Activated CD4-positive, alpha-beta T cell treated with anti-CD3 and anti-CD28 coated beads, Interleukin-2, amount 50 U/mL, for 16 hours (primary cell): ENCODE measurements at regions not wholly inside any gene's neighbourhood (a gene's known extent, or its start where the extent isn't known, plus 50 kb on each side); places are given as distances from the start of the nearest gene placed in this dataset.
A peak's percentile ranks its signal among the peaks of the same experiment; 100 is the strongest.

ENCODE experiments used
- DNase-seq: peaks from one replicate; pipeline ENCODE4 v3.0.0-alpha.2; 2020

- DNase-seq = no peak
Observed at GRCh38 chr21:16311229-16311628, 581.4 kb downstream of the USP25 start.

- no peak for DNase-seq
Observed at GRCh38 chr21:16312321-16312720, 582.5 kb downstream of the USP25 start.

GRCh38 chr21:16315223-16315622 lies 585.4 kb downstream of the USP25 start:
- no peak for DNase-seq

GRCh38 chr21:16318651-16319300 lies 589.0 kb downstream of the USP25 start:
- DNase-seq = no peak

GRCh38 chr21:16320110-16320509 lies 590.3 kb downstream of the USP25 start:
- no peak for DNase-seq

GRCh38 chr21:16322454-16322853 lies 592.7 kb downstream of the USP25 start:
- DNase-seq = no peak

GRCh38 chr21:16323596-16323995 lies 593.8 kb downstream of the USP25 start:
- no peak for DNase-seq

- DNase-seq = no peak
Observed at GRCh38 chr21:16324630-16325029, 594.8 kb downstream of the USP25 start.

- peak; percentile 46 for DNase-seq
Observed at GRCh38 chr21:16330082-16330907, 600.5 kb downstream of the USP25 start.

- no peak for DNase-seq
Observed at GRCh38 chr21:16330908-16331268, 601.1 kb downstream of the USP25 start.

- DNase-seq = no peak
Observed at GRCh38 chr21:16337266-16337665, 607.5 kb downstream of the USP25 start.

GRCh38 chr21:16342932-16343331 lies 613.1 kb downstream of the USP25 start:
- no peak for DNase-seq

- no peak for DNase-seq
Observed at GRCh38 chr21:16343776-16344175, 614.0 kb downstream of the USP25 start.

GRCh38 chr21:16345757-16346156 lies 616.0 kb downstream of the USP25 start:
- no peak for DNase-seq

GRCh38 chr21:16347223-16347622 lies 617.4 kb downstream of the USP25 start:
- DNase-seq = no peak

GRCh38 chr21:16353764-16354163 lies 624.0 kb downstream of the USP25 start:
- no peak for DNase-seq

GRCh38 chr21:16357994-16358393 lies 628.2 kb downstream of the USP25 start:
- no peak for DNase-seq

- no peak for DNase-seq
Observed at GRCh38 chr21:16358784-16359183, 629.0 kb downstream of the USP25 start.

- DNase-seq = no peak
Observed at GRCh38 chr21:16363100-16363499, 633.3 kb downstream of the USP25 start.

GRCh38 chr21:16363518-16363917 lies 633.7 kb downstream of the USP25 start:
- DNase-seq = no peak

- DNase-seq = no peak
Observed at GRCh38 chr21:16366207-16366606, 636.4 kb downstream of the USP25 start.

- no peak for DNase-seq
Observed at GRCh38 chr21:16367079-16367478, 637.3 kb downstream of the USP25 start.

GRCh38 chr21:16370186-16370585 lies 640.4 kb downstream of the USP25 start:
- no peak for DNase-seq

- DNase-seq = no peak
Observed at GRCh38 chr21:16372586-16372985, 642.8 kb downstream of the USP25 start.

- DNase-seq = no peak
Observed at GRCh38 chr21:16376673-16377072, 646.9 kb downstream of the USP25 start.
